GM12872 (cell line): ENCODE measurements at regions not wholly inside any gene's neighbourhood (a gene's known extent, or its start where the extent isn't known, plus 50 kb on each side); places are given as distances from the start of the nearest gene placed in this dataset.

Experiments
- CTCF ChIP-seq: IDR thresholded peaks from 3 replicates; pipeline ENCODE4 v1.5.1; 2011; ENCODE audit warnings: low read depth, mild to moderate bottlenecking, low read length, moderate library complexity; ENCODE audit not compliant: insufficient read depth

- TF ChIP-seq CTCF: no peak
Measured at GRCh38 chr17:34167354-34167753, 87.7 kb upstream of the CCL2 start.

- no peak for TF ChIP-seq CTCF
Measured at GRCh38 chr17:34168989-34169388, 86.1 kb upstream of the CCL2 start.

GRCh38 chr17:34169496-34169895 is 85.6 kb upstream of the CCL2 start:
- TF ChIP-seq CTCF: no peak

GRCh38 chr17:34171245-34171818 is 83.8 kb upstream of the CCL2 start:
- peak; percentile 95 for TF ChIP-seq CTCF

- TF ChIP-seq CTCF: no peak
Measured at GRCh38 chr17:34172390-34172918, 82.6 kb upstream of the CCL2 start.

- TF ChIP-seq CTCF: no peak
Measured at GRCh38 chr17:34173241-34173640, 81.8 kb upstream of the CCL2 start.

- no peak for TF ChIP-seq CTCF
Measured at GRCh38 chr17:34174496-34174895, 80.6 kb upstream of the CCL2 start.
